K562 (cell line): ENCODE measurements at regions not wholly inside any gene's neighbourhood (a gene's known extent, or its start where the extent isn't known, plus 50 kb on each side); places are given as distances from the start of the nearest gene placed in this dataset.

ENCODE experiments used
- CEBPB ChIP-seq: fragments of 450-650 bp; IDR thresholded peaks from 2 replicates; pipeline ENCODE4 v1.6.1; 2016; ENCODE audit warnings: missing genetic modification characterization, missing compliant biosample characterization
- CTCF ChIP-seq, 3 experiments: IDR thresholded peaks in 2 of 3; conservative IDR thresholded peaks in 1 of 3; 2 replicates each; pipeline ENCODE4 v1.5.1; 2011 to 2012; ENCODE audit warnings: low read length in 3 of 3, mild to moderate bottlenecking in 3 of 3, control low read depth in 2 of 3, improper control_type of control experiment in 1 of 3, inconsistent platforms in 1 of 3, low read depth in 1 of 3, mixed read lengths in 1 of 3, moderate library complexity in 1 of 3; ENCODE audit not compliant: insufficient read depth in 2 of 3
- FOXM1 ChIP-seq, 2 experiments: fragments of 450-650 bp in 1 of 2; sonication (generic) in 1 of 2; formaldehyde crosslinking in 1 of 2; IDR thresholded peaks; 2 replicates each; pipeline versions ENCODE4 v1.6.1 to v1.9.0; 2017 to 2022; ENCODE audit warnings: low read depth in 2 of 2, mild to moderate bottlenecking in 2 of 2, missing genetic modification reagents in 1 of 2, moderate library complexity in 1 of 2
- HMG20A ChIP-seq: fragments of 450-650 bp; formaldehyde crosslinking; conservative IDR thresholded peaks from 2 replicates; pipeline ENCODE4 v1.4.0; 2020; ENCODE audit warnings: mild to moderate bottlenecking, mixed read lengths
- NR2C2 ChIP-seq, 2 experiments: fragments of 200-800 bp in 1 of 2; sonication (Bioruptor generic) in 1 of 2; sonication (generic) in 1 of 2; formaldehyde crosslinking in 1 of 2; IDR thresholded peaks; 2 replicates each; pipeline versions ENCODE4 v1.6.1 to v1.8.0; 2016 to 2022; ENCODE audit warnings: mild to moderate bottlenecking in 1 of 2, missing compliant biosample characterization in 1 of 2, missing genetic modification characterization in 1 of 2, missing genetic modification reagents in 1 of 2
- TBP ChIP-seq: optimal IDR thresholded peaks from 2 replicates; pipeline ENCODE3; 2011; ENCODE audit warnings: low read depth, low read length, improper control_type of control experiment

- TF ChIP-seq CTCF (IDR thresholded peaks at IDR 0.05 in 2 of 3, conservative IDR thresholded peaks at IDR 0.05 in 1 of 3; ENCODE audit: insufficient read depth in 2 of 3, low read depth in 1 of 3, low read length in 3 of 3) (no peak), TBP (no peak), HMG20A (no peak), FOXM1 (IDR thresholded peaks at IDR 0.05; ENCODE audit: low read depth) (no peak), FOXM1 (CRISPR knock-in tag; IDR thresholded peaks at IDR 0.05; ENCODE audit: low read depth) (no peak), CEBPB (tag) (no peak), NR2C2 (CRISPR knock-in tag; IDR thresholded peaks at IDR 0.05) (no peak), NR2C2 (tag; IDR thresholded peaks at IDR 0.05) (no peak)
Observed at GRCh38 chr3:146339349-146339748, 88.4 kb upstream of the PLSCR4 start.
